GM12891 (cell line): ENCODE measurements at regions not wholly inside any gene's neighbourhood (a gene's known extent, or its start where the extent isn't known, plus 50 kb on each side); places are given as distances from the start of the nearest gene placed in this dataset.

Experiments used
- POLR2A ChIP-seq: IDR thresholded peaks from 2 replicates; pipeline ENCODE4 v1.6.1; 2011; ENCODE audit warnings: low read depth, low read length, control low read depth
- POLR2AphosphoS5 ChIP-seq: IDR thresholded peaks from 2 replicates; pipeline ENCODE4 v1.6.1; 2011; ENCODE audit warnings: low read depth, low read length, control low read depth
- POU2F2 ChIP-seq: IDR thresholded peaks from 2 replicates; pipeline ENCODE4 v1.6.1; 2011; ENCODE audit warnings: low read depth, mild to moderate bottlenecking, control low read depth, low read length, moderate library complexity
- TAF1 ChIP-seq: IDR thresholded peaks from 2 replicates; pipeline ENCODE4 v1.6.1; 2011; ENCODE audit warnings: low read depth, low read length, control low read depth

- TF ChIP-seq POLR2AphosphoS5 (no peak), TAF1 (no peak), POLR2A (no peak), POU2F2 (no peak)
Measured at GRCh38 chr4:20181926-20182325, 69.8 kb upstream of the SLIT2 start.
